ENCODE measurements at regions not wholly inside any gene's neighbourhood (a gene's known extent, or its start where the extent isn't known, plus 50 kb on each side); places are given as distances from the start of the nearest gene placed in this dataset.

DNA sequence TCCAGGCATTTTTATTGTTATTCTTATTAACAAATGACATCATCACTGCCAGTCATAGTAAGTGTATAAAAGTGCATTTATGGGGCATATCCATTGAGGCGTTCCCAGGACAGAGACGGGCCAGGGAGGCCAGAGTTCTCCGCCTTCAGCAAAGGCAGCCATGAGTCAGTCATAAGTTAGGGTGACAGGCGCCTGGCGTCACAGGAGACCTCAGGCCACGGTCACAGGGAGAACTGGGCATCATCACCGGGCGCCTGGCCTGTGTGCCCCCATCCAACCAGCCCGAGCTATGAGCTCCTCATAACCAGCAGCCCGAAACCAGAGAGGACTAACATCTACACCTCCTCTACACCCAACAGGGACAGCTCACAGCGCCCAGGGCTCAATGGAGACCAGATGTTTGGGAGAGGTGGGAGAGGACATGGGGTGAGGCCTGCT lies 259.2 kb downstream of the DLL1 start:
- Histone ChIP-seq H3K4me3 (ENCODE audit: low read depth, low read length) (no peak overlapping the region), H3K4me1 (ENCODE audit: control insufficient read depth, insufficient read depth, low read length) (peaks cover 20% of the 10 kb centered on the region), H3K36me3 (ENCODE audit: control insufficient read depth, insufficient read depth, low read length) (no peaks in the 10 kb centered on the region), H3K27me3 (ENCODE audit: control insufficient read depth, insufficient read depth, low read length) (0 out of 2 replicates have a peak, but pooled peaks cover 6% of the 10 kb centered on the region), H3K9me3 (ENCODE audit: control insufficient read depth, insufficient read depth, low read depth, low read length) (peaks cover 27% of the 10 kb centered on the region), H3K9ac (ENCODE audit: low read length) (no peak overlapping the region), H3K27ac (ENCODE audit: low read depth, low read length) (no peak overlapping the region)

DNA sequence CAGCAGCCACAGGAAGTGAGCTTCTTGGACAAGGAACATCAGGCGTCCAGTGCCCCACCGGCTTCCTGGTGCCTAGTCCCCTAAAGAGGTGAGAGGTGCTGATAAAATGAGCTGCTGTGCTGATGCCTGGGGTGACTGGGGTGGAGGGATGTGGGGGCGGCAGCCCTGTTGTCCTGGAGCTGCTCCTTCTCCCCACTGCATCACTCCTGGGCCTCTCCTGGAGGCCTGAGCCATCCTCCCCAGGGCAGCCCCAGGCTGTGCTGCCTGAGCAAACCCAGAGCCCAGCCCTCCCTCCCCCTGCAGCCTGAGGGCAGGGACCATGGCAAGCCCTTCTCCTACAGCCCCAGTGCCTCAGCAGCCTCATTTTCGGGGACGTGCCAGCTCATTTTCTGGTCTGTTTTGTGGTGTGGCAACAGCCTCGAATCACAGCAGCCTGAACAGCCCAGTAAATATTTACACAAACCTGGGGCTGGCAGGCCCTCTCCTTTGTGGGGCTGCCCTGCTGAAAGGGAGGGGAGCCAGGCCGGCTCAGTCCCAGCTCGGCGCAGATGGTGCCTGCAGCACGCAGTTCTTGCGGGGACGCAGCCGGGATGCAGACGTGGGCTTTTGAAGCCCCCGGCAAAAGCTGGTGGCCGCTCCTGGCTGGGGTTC lies 259.9 kb downstream of the DLL1 start:
- H3K4me3 ChIP-seq (ENCODE audit: low read depth, low read length) = no peak overlapping the region
- no peak overlapping the region for H3K9ac ChIP-seq (ENCODE audit: low read length)
- H3K36me3 ChIP-seq (ENCODE audit: control insufficient read depth, insufficient read depth, low read length) = no peaks in the 10 kb centered on the region
- peaks cover 22% of the 10 kb centered on the region for H3K4me1 ChIP-seq (ENCODE audit: control insufficient read depth, insufficient read depth, low read length)
- no peak overlapping the region for H3K27ac ChIP-seq (ENCODE audit: low read depth, low read length)
- H3K27me3 ChIP-seq (ENCODE audit: control insufficient read depth, insufficient read depth, low read length) = 0 out of 2 replicates have a peak, but pooled peaks cover 6% of the 10 kb centered on the region
- H3K9me3 ChIP-seq (ENCODE audit: control insufficient read depth, insufficient read depth, low read depth, low read length) = peaks cover 27% of the 10 kb centered on the region

DNA sequence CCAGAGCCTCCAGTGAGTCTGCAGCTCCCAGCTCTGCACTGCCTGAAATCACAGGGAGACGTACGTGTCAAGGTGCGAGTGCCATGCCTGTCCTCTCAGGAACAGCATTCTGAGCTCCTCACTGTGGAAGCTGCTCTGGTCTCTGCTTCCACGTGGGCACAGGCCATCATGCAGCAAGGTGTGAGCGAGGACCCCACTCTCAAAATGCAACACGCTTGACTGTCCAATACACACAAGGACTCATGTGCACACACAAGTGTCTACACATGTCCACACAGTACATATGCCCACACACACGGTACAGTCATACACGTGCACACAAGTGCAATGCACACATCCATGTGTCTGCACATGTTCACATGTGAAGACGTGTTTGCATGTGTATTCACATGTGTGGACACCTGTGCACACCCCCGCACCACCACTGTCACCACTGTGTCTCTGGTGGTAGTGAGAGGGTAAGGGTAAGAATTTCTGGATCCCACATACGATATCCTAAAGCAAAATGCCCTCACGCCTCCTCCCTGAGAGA lies 260.5 kb downstream of the DLL1 start:
- no peak overlapping the region for H3K4me3 ChIP-seq (ENCODE audit: low read depth, low read length)
- peaks cover 22% of the 10 kb centered on the region for H3K9me3 ChIP-seq (ENCODE audit: control insufficient read depth, insufficient read depth, low read depth, low read length)
- peaks cover 19% of the 10 kb centered on the region for H3K4me1 ChIP-seq (ENCODE audit: control insufficient read depth, insufficient read depth, low read length)
- no peak overlapping the region for H3K9ac ChIP-seq (ENCODE audit: low read length)
- no peak overlapping the region for H3K27ac ChIP-seq (ENCODE audit: low read depth, low read length)
- H3K36me3 ChIP-seq (ENCODE audit: control insufficient read depth, insufficient read depth, low read length) = no peaks in the 10 kb centered on the region
- H3K27me3 ChIP-seq (ENCODE audit: control insufficient read depth, insufficient read depth, low read length) = 0 out of 2 replicates have a peak, but pooled peaks cover 6% of the 10 kb centered on the region

DNA sequence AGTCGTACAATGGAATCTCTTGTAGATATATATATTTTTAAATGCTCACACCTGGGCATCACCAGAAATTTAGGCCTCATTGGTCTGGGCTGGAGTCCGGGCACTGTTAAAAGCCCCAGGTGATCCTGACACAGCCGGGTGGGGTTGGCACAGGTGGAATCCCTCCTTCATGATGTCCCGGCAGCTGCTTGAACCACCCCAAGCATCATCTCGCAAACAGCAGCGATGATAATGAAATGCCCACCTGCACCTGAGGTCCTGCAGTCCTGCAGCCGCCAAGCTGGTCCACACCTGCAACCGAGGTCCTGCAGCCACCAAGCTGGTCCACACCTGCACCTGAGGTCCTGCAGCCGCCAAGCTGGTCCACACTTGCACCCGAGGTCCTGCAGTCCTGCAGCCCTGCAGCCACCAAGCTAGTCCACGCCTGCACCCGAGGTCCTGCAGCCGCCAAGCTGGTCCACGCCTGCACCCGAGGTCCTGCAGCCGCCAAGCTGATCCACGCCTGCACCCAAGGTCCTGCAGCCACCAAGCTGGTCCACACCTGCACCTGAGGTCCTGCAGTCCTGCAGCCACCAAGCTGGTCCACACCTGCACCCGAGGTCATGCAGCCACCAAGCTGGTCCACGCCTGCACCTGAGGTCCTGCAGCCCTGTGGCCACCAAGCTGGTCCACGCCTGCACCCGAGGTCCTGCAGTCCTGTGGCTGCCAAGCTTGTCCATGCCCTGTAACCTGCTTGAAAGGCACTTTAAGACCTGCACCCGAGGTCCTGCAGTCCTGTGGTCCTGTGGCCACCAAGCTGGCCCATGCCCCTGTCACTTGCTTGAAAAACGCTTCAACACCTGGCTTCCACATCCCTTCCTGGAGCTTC lies 261.2 kb downstream of the DLL1 start:
- peaks cover 15% of the 10 kb centered on the region for H3K4me1 ChIP-seq (ENCODE audit: control insufficient read depth, insufficient read depth, low read length)
- no peak overlapping the region for H3K4me3 ChIP-seq (ENCODE audit: low read depth, low read length)
- H3K27ac ChIP-seq (ENCODE audit: low read depth, low read length) = no peak overlapping the region
- no peaks in the 10 kb centered on the region for H3K36me3 ChIP-seq (ENCODE audit: control insufficient read depth, insufficient read depth, low read length)
- H3K27me3 ChIP-seq (ENCODE audit: control insufficient read depth, insufficient read depth, low read length) = 0 out of 2 replicates have a peak, but pooled peaks cover 6% of the 10 kb centered on the region
- H3K9ac ChIP-seq (ENCODE audit: low read length) = no peak overlapping the region
- H3K9me3 ChIP-seq (ENCODE audit: control insufficient read depth, insufficient read depth, low read depth, low read length) = peaks cover 18% of the 10 kb centered on the region

DNA sequence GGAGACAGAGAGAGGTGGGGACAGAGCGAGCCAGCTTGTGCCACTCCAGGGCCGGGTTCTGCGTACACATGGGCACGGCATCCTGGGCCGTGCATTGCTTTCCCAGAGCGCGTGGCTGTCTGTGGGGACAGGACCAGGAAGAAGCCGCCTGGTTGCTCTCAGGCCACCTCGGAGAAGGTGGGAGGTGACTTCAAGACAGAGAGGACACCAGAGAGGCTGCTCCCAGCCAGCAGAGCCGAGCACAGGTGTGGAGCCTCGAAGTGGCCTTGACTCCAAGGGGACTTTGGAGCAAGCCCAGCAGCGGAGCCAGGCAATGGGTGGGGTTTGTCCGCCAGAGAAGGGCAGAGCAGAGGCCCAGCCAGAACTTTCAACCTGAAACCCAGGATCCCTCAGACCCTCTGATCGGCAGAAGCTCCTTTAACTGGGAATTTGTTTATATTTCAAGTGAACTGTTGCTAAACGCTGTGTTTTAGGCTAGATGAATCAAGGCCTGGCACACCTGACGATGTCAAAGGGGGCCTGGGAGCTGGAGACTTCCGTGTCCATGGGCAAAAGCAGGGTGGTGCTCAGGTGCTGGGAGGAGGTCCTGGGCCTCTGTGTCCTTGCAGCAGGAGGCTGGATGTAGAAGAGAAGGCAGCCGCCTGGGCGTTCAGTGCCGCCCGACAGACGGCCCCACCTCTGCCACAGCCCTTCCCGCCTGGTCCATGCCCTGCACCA lies 262.1 kb downstream of the DLL1 start:
- Histone ChIP-seq H3K9me3 (ENCODE audit: control insufficient read depth, insufficient read depth, low read depth, low read length) (peaks cover 19% of the 10 kb centered on the region), H3K27ac (ENCODE audit: low read depth, low read length) (no peak overlapping the region), H3K9ac (ENCODE audit: low read length) (no peak overlapping the region), H3K27me3 (ENCODE audit: control insufficient read depth, insufficient read depth, low read length) (0 out of 2 replicates have a peak, but pooled peaks cover 6% of the 10 kb centered on the region), H3K4me3 (ENCODE audit: low read depth, low read length) (no peak overlapping the region), H3K4me1 (ENCODE audit: control insufficient read depth, insufficient read depth, low read length) (peaks cover 15% of the 10 kb centered on the region), H3K36me3 (ENCODE audit: control insufficient read depth, insufficient read depth, low read length) (no peaks in the 10 kb centered on the region)

DNA sequence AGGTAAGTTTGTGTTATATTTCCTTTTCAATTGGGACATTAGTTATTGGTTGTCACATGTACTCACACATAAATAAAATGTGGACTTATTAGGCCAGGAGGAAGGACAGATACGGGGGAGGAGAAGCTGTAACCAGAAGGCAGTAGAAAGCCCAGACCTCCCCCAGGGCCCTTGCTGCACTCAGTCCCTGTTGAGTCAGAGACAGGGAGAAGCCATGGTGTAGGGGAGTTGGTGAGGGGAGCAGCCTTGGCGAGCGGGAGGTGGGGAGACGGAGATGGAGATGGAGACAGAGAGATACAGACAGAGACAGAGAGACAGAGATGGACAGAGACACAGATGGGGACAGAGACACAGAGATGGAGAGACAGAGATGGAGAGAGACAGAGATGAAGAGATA lies 263.2 kb downstream of the DLL1 start:
- no peak overlapping the region for H3K27ac ChIP-seq (ENCODE audit: low read depth, low read length)
- 0 out of 2 replicates have a peak, but pooled peaks cover 6% of the 10 kb centered on the region for H3K27me3 ChIP-seq (ENCODE audit: control insufficient read depth, insufficient read depth, low read length)
- no peak overlapping the region for H3K9ac ChIP-seq (ENCODE audit: low read length)
- no peaks in the 10 kb centered on the region for H3K36me3 ChIP-seq (ENCODE audit: control insufficient read depth, insufficient read depth, low read length)
- peaks cover 15% of the 10 kb centered on the region for H3K4me1 ChIP-seq (ENCODE audit: control insufficient read depth, insufficient read depth, low read length)
- peaks cover 8% of the 10 kb centered on the region for H3K9me3 ChIP-seq (ENCODE audit: control insufficient read depth, insufficient read depth, low read depth, low read length)
- no peak overlapping the region for H3K4me3 ChIP-seq (ENCODE audit: low read depth, low read length)

DNA sequence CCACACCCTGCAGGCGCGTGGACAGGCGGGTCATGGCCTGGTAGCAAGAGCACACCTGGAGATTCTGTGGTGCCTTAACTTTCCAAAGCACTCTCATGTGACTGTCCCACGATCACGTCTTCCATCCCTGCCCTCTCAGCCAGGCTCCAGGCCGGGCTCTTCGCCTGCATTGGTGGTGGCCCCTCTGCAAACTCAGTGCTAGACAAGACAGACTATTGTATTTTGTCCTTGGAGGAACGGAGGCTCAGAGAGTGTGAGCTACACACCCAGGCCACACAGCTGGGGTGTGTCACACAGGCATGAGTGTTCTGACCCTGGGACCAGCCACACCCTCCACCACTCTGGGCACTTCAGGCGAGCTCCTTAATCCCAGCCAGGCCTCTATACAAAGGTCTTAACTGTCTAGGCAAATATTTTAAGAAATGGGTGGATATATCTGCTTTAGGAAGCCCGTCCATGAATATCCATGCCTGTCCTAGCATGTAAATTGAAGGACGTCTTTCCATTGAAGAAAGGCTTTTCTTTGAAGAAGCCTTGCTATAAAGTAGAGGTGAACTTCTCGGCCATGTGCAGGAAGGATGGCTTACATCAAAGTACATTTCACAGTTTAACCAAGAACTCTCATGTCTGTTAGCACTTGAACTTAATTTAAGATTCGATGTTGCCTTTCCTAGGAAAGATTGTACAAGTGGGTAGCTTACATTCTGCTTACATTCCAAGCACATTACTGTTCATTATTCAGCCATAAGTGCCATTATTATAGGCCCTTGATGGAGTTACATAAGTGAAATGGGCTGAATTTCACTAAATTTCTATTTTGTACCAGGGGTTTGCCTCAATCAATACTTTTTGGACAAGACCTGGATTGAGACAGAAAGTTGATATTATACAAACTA lies 263.9 kb downstream of the DLL1 start:
- Histone ChIP-seq H3K4me3 (ENCODE audit: low read depth, low read length) (no peak overlapping the region), H3K27ac (ENCODE audit: low read depth, low read length) (no peak overlapping the region), H3K36me3 (ENCODE audit: control insufficient read depth, insufficient read depth, low read length) (no peaks in the 10 kb centered on the region), H3K4me1 (ENCODE audit: control insufficient read depth, insufficient read depth, low read length) (peaks cover 15% of the 10 kb centered on the region), H3K9ac (ENCODE audit: low read length) (no peak overlapping the region), H3K27me3 (ENCODE audit: control insufficient read depth, insufficient read depth, low read length) (0 out of 2 replicates have a peak, but pooled peaks cover 6% of the 10 kb centered on the region), H3K9me3 (ENCODE audit: control insufficient read depth, insufficient read depth, low read depth, low read length) (peaks cover 3% of the 10 kb centered on the region; the same call in 1 of the 2 replicates)

DNA sequence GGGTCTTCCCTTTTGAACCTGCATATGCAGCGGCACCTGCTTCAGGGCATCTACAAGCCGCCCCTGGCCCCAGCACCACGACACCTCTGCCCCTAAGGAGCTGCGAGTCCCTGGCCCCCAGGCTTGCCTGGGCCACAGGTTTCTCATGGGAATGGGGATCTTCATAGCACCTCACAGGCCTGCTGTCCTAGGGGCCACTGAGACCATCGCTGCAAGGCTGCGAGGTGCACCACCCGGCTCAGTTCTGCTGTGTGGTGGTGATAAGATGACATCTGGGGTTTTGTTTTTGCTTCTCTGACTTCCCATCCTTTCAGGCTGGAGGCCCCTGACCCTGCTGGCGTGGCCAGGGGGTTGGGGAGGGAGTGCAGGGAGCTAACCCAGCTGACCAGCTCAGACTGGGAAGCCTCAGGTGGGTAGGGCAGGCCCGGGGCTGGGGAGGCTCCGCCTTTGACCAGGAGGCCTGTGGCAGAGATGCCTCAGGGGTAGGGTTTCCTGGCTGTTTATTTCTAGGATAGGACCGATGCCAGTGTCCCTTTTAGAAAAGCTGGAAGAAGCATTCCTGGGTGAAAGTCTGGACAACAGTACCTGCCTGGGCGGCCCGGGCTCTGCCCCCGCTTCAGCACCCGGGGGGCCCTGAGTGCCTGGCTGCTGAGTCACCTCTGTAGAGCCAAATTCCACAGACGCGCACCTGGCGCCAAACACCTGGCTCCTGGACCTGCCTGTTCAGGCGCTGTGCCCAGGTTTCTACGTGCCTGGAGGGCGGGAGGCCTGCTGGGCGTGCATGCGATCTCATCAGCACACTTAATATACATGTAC lies 264.7 kb downstream of the DLL1 start:
- Histone ChIP-seq H3K9ac (ENCODE audit: low read length) (no peak overlapping the region), H3K9me3 (ENCODE audit: control insufficient read depth, insufficient read depth, low read depth, low read length) (peaks cover 3% of the 10 kb centered on the region; the same call in 1 of the 2 replicates), H3K4me3 (ENCODE audit: low read depth, low read length) (no peak overlapping the region), H3K27ac (ENCODE audit: low read depth, low read length) (no peak overlapping the region), H3K36me3 (ENCODE audit: control insufficient read depth, insufficient read depth, low read length) (no peaks in the 10 kb centered on the region), H3K27me3 (ENCODE audit: control insufficient read depth, insufficient read depth, low read length) (0 out of 2 replicates have a peak, but pooled peaks cover 6% of the 10 kb centered on the region), H3K4me1 (ENCODE audit: control insufficient read depth, insufficient read depth, low read length) (peaks cover 15% of the 10 kb centered on the region)

DNA sequence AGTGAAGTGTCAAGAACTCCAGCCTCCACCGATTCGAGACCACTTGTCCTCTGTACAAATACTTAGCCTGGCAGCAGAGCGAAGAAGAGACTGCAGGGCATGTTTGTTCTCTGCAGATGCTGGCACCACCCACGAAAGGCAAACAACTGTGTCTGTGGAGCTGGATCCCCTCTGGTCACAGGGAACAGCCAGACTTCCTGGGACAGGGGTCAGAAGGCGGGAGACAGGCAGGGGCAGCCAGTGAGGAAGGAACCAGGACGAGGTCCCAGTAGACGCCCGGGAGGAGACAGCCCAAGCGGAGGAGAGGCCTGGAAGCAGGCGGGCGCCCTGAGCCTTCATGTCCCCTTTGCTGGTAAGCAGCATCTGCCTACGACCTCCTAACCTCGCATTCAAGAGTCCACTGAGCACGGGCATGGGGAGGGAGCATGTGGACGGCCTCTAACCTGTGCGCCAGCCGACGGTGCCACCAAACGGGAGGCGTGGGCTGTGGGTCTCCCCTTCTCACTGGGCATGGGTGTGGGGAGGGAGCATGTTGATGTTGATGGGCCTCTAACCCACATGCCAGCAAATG lies 265.5 kb downstream of the DLL1 start:
- Histone ChIP-seq H3K36me3 (ENCODE audit: control insufficient read depth, insufficient read depth, low read length) (no peaks in the 10 kb centered on the region), H3K9me3 (ENCODE audit: control insufficient read depth, insufficient read depth, low read depth, low read length) (peaks cover 3% of the 10 kb centered on the region; the same call in 1 of the 2 replicates), H3K27ac (ENCODE audit: low read depth, low read length) (no peak overlapping the region), H3K4me3 (ENCODE audit: low read depth, low read length) (no peak overlapping the region), H3K27me3 (ENCODE audit: control insufficient read depth, insufficient read depth, low read length) (0 out of 2 replicates have a peak, but pooled peaks cover 6% of the 10 kb centered on the region), H3K4me1 (ENCODE audit: control insufficient read depth, insufficient read depth, low read length) (peaks cover 12% of the 10 kb centered on the region), H3K9ac (ENCODE audit: low read length) (no peak overlapping the region)
